ENCODE measurements at regions not wholly inside any gene's neighbourhood (a gene's known extent, or its start where the extent isn't known, plus 50 kb on each side); places are given as distances from the start of the nearest gene placed in this dataset.

DNA sequence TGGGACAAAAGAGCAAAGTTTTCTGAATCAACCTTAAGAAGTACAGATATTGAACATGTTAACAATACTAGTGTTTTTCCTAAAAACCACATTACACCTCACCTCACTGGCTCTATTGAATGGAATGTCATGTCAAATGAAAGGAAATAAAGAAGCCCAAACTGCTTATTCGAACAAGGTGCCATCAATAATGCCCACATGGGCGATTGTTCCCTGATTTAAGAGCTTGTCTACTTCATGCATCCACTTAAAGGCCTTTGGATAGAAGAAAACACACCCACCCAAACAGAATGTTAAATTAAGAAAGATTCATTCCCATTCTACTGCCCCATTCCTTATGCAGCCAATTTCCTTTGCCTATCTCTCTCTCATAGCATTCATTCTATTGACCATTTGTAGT lies 118.5 kb upstream of the PAQR3 start:
- TF ChIP-seq POLR2A (IDR thresholded peaks at IDR 0.05; ENCODE audit: low read length) (no peak), GATA1 (IDR thresholded peaks at IDR 0.05; ENCODE audit: low read depth, low read length) (no peak)
